Neural progenitor cell (in vitro differentiated cells): ENCODE measurements at regions not wholly inside any gene's neighbourhood (a gene's known extent, or its start where the extent isn't known, plus 50 kb on each side); places are given as distances from the start of the nearest gene placed in this dataset.

Source experiments
- DNase-seq: peaks from one replicate; pipeline ENCODE4 v3.0.0-alpha.2; 2016; ENCODE audit warnings: low spot score
- H2AFZ ChIP-seq: fragments of 200-600 bp; sonication (generic); replicated peaks from 2 replicates; pipeline ENCODE4 v1.6.1; 2016; ENCODE audit warnings: antibody characterized with exemption
- H3F3A ChIP-seq: fragments of 200-600 bp; sonication (generic); 2 replicates; pipeline ENCODE4 v1.6.1; 2016; ENCODE audit warnings: antibody characterized with exemption, low read depth
- H3K27ac ChIP-seq: fragments of 200-600 bp; sonication (generic); 2 replicates; pipeline ENCODE4 v1.5.1; 2016; ENCODE audit warnings: mild to moderate bottlenecking
- H3K27me3 ChIP-seq: fragments of 200-600 bp; sonication (generic); 2 replicates; pipeline ENCODE4 v1.6.1; 2016; ENCODE audit warnings: mild to moderate bottlenecking, moderate library complexity
- H3K36me3 ChIP-seq: fragments of 200-600 bp; sonication (generic); 2 replicates; pipeline ENCODE4 v1.5.1; 2016
- H3K4me1 ChIP-seq: fragments of 200-600 bp; sonication (generic); 2 replicates; pipeline ENCODE4 v1.6.1; 2016; ENCODE audit warnings: mixed run types
- H3K4me2 ChIP-seq: fragments of 200-600 bp; sonication (generic); 2 replicates; pipeline ENCODE4 v1.6.1; 2016
- H3K4me3 ChIP-seq: fragments of 200-600 bp; sonication (generic); 2 replicates; pipeline ENCODE4 v1.5.1; 2016
- H3K79me2 ChIP-seq: fragments of 200-600 bp; sonication (generic); 2 replicates; pipeline ENCODE4 v1.6.1; 2016; ENCODE audit warnings: low read depth
- H3K9ac ChIP-seq: fragments of 200-600 bp; sonication (generic); 2 replicates; pipeline ENCODE4 v1.6.1; 2016
- H3K9me3 ChIP-seq: fragments of 200-600 bp; sonication (generic); 2 replicates; pipeline ENCODE4 v1.5.1; 2016; ENCODE audit warnings: low read depth
- H4K20me1 ChIP-seq: fragments of 200-600 bp; sonication (generic); 2 replicates; pipeline ENCODE4 v1.6.1; 2016; ENCODE audit warnings: low read depth
- H3K27ac Mint-ChIP-seq: 3 replicates; pipeline ENCODE4 v1.8.0; 2021; ENCODE audit warnings: mixed read lengths
- H3K27me3 Mint-ChIP-seq: 2 replicates; pipeline ENCODE4 v1.8.0; 2022; ENCODE audit warnings: low read depth, mild to moderate bottlenecking, inconsistent platforms, moderate library complexity, mixed read lengths; ENCODE audit not compliant: insufficient read depth
- H3K36me3 Mint-ChIP-seq: 3 replicates; pipeline ENCODE4 v1.8.0; 2021; ENCODE audit warnings: mixed read lengths
- H3K4me1 Mint-ChIP-seq: 3 replicates; pipeline ENCODE4 v1.8.0; 2021; ENCODE audit warnings: mixed read lengths
- H3K4me3 Mint-ChIP-seq: 3 replicates; pipeline ENCODE4 v1.8.0; 2021; ENCODE audit warnings: mild to moderate bottlenecking, moderate library complexity, mixed read lengths
- H3K9me3 Mint-ChIP-seq: 3 replicates; pipeline ENCODE4 v1.8.0; 2020; ENCODE audit warnings: mixed read lengths
- CTCF ChIP-seq: fragments of 200-600 bp; sonication (generic); IDR thresholded peaks from 2 replicates; pipeline ENCODE4 v1.5.1; 2017; ENCODE audit warnings: antibody characterized with exemption, mild to moderate bottlenecking
- EZH2 ChIP-seq: fragments of 200-600 bp; sonication (generic); IDR thresholded peaks from 2 replicates; pipeline ENCODE4 v1.6.1; 2017; ENCODE audit warnings: antibody characterized with exemption, mild to moderate bottlenecking, moderate library complexity
- EZH2phosphoT487 ChIP-seq: fragments of 200-600 bp; sonication (generic); IDR thresholded peaks from 2 replicates; pipeline ENCODE4 v1.6.1; 2017; ENCODE audit warnings: antibody characterized with exemption

GRCh38 chr4:55763996-55764395 lies 55.6 kb upstream of the EXOC1L start:
- Mint-ChIP-seq H3K9me3 (no peaks in the 10 kb centered on the region), H3K36me3 (no peaks in the 10 kb centered on the region), H3K27me3 (peaks cover 9% of the 10 kb centered on the region), H3K4me3 (no peak overlapping the region), H3K4me1 (peaks cover 14% of the 10 kb centered on the region), H3K27ac (no peak overlapping the region)
- Histone ChIP-seq H3K27ac (no peak overlapping the region), H3K9ac (no peak overlapping the region), H3K27me3 (no peaks in the 10 kb centered on the region), H3F3A (peaks cover 13% of the 10 kb centered on the region), H2AFZ (no peak overlapping the region), H3K36me3 (no peaks in the 10 kb centered on the region), H3K79me2 (no peaks in the 10 kb centered on the region), H3K9me3 (no peaks in the 10 kb centered on the region), H3K4me1 (peaks cover 38% of the 10 kb centered on the region), H3K4me3 (no peak overlapping the region), H3K4me2 (no peak overlapping the region), H4K20me1 (no peaks in the 10 kb centered on the region)
- TF ChIP-seq EZH2phosphoT487 (no peak), CTCF (no peak), EZH2 (no peak)
- no peak for DNase-seq

GRCh38 chr4:55765070-55765469 lies 54.5 kb upstream of the EXOC1L start:
- H3K27ac Mint-ChIP-seq, result no peak overlapping the region
- no peak for TF ChIP-seq EZH2
- no peak for TF ChIP-seq EZH2phosphoT487
- no peak for TF ChIP-seq CTCF

GRCh38 chr4:55768291-55768690 lies 51.3 kb upstream of the EXOC1L start:
- no peaks in the 10 kb centered on the region for H3K9me3 Mint-ChIP-seq
- no peaks in the 10 kb centered on the region for H3K36me3 ChIP-seq
- peaks cover 20% of the 10 kb centered on the region for H3K4me1 ChIP-seq
- no peak overlapping the region for H3K4me3 Mint-ChIP-seq
- TF ChIP-seq EZH2phosphoT487 (no peak), EZH2 (no peak), CTCF (no peak)
- H3K9me3 ChIP-seq, result no peaks in the 10 kb centered on the region
- H3K4me1 Mint-ChIP-seq, result peaks cover 10% of the 10 kb centered on the region
- H3K27ac Mint-ChIP-seq, result peak overlapping the region; percentile 59
- no peak overlapping the region for H3K9ac ChIP-seq
- peak; percentile 70 for DNase-seq
- no peaks in the 10 kb centered on the region for H3K79me2 ChIP-seq
- H2AFZ ChIP-seq, result peak overlapping the region; percentile 97
- peak overlapping the region; percentile 45 for H3K4me2 ChIP-seq
- H3K27me3 ChIP-seq, result no peaks in the 10 kb centered on the region
- peaks cover 9% of the 10 kb centered on the region for H3F3A ChIP-seq
- peak overlapping the region; percentile 83 for H3K27ac ChIP-seq
- H3K27me3 Mint-ChIP-seq, result peaks cover 5% of the 10 kb centered on the region
- no peak overlapping the region for H3K4me3 ChIP-seq
- H3K36me3 Mint-ChIP-seq, result no peaks in the 10 kb centered on the region
- no peaks in the 10 kb centered on the region for H4K20me1 ChIP-seq

More at GRCh38 chr4:55765070-55765469, 54.5 kb upstream of the EXOC1L start:
- Histone ChIP-seq H4K20me1 (no peaks in the 10 kb centered on the region), H3K4me1 (peaks cover 41% of the 10 kb centered on the region), H3K9me3 (no peaks in the 10 kb centered on the region), H2AFZ (no peak overlapping the region), H3K27me3 (no peaks in the 10 kb centered on the region), H3K4me2 (no peak overlapping the region), H3K27ac (no peak overlapping the region), H3K4me3 (no peak overlapping the region), H3K9ac (no peak overlapping the region), H3F3A (peaks cover 13% of the 10 kb centered on the region), H3K79me2 (no peaks in the 10 kb centered on the region), H3K36me3 (no peaks in the 10 kb centered on the region)
- Mint-ChIP-seq H3K9me3 (no peaks in the 10 kb centered on the region), H3K4me3 (no peak overlapping the region), H3K36me3 (no peaks in the 10 kb centered on the region), H3K27me3 (peaks cover 7% of the 10 kb centered on the region), H3K4me1 (peaks cover 14% of the 10 kb centered on the region)
- DNase-seq, result no peak
